ENCODE measurements at regions not wholly inside any gene's neighbourhood (a gene's known extent, or its start where the extent isn't known, plus 50 kb on each side); places are given as distances from the start of the nearest gene placed in this dataset.

DNA sequence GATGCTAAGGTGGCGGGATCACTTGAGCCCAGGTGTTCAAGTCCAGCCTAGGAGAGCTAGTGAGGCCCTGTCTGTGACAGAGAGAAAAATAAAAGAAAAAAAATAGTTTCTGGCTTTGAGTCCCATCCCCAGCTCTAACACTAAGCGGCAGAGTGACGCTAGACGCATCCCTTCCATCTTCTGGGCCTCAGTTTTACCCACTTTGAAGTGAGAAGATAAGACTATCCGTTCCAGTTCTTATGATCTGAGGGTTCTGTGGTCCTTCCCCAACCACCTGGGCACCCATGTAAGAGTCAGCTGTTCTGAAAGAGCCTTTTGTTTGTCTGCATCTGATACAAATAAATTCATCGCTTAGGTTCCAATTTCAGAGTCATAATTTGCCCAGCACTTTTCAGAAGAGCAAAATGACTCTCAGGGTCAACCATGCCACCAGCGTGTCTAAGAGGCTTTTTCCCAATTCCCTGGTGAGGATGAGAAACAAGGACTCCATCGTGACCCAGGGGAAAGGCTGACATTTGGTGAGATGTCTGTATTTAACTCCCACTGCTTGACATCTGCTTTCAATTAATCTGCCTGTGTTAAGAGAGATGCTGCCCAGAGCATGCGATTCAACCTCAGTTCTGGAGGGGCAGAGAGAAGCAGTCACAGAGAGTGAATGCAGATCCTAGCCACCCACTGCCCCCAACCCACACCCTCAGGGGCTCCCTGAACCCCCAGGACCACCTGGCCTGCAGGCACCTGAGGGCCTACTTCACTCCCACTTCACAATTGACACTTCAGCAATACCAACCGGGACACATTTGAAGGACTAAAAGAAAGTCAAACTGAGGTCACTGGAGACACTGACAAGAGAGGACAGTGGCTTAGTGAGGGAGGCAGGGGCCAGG, 131.6 kb upstream of the TOP1 start:
- no peak overlapping the region for H3K9ac ChIP-seq (ENCODE audit: insufficient read depth, low read depth, low read length)
- ChIA-PET POLR2A (no interaction called here), CTCF (ENCODE audit: low intra/inter-chr PET ratio, low total read pairs) (no interaction called here)
- BruUV-seq (replicated peaks): no TSS peak
- no peak for DNase-seq (ENCODE audit: low spot score)
- no peak overlapping the region for H3K4me2 ChIP-seq (ENCODE audit: low read depth, low read length)
- no peaks in the 10 kb centered on the region for H3K9me3 ChIP-seq (ENCODE audit: low read length)
- peaks cover 8% of the 10 kb centered on the region for H3K4me1 ChIP-seq (ENCODE audit: insufficient read depth, low read length)
- peaks cover 3 to 10% of the 10 kb centered on the region in 2 experiments; a peak in 3 of 5 replicates for H3K27me3 ChIP-seq (ENCODE audit: control insufficient read depth in 1 of 2, insufficient read depth in 2 of 2, low read length in 2 of 2)
- intact Hi-C loops (cut with micrococcal nuclease; ENCODE audit: unreplicated experiment) (no loop called here), in situ Hi-C loops (cut with HindIII; ENCODE audit: extremely low pct_ligation_motif_present, low pct_unique_long_range_greater_than_20kb) (no loop called here)
- 24% methylated on average over 10 of the region's 10 CpGs for WGBS (ENCODE audit: low lambda C conversion rate)
- FAIRE-seq: no peak
- H3K27ac ChIP-seq (ENCODE audit: extremely low read length, insufficient read depth, low read length): no peak overlapping the region
- ATAC-seq: no peak
- H4K20me1 ChIP-seq (ENCODE audit: insufficient read depth, low read length): no peaks in the 10 kb centered on the region
- H3K36me3 ChIP-seq (replicated peaks in 1 of 2; ENCODE audit: control insufficient read depth in 1 of 2, insufficient read depth in 2 of 2, low read length in 2 of 2): no peaks in the 10 kb centered on the region
- no peak for TF ChIP-seq ZC3H4 (CRISPR knock-in tag; IDR thresholded peaks at IDR 0.05; ENCODE audit: borderline replicate concordance)
- TF ChIP-seq ZNF335 (CRISPR knock-in tag; IDR thresholded peaks at IDR 0.05): no peak
- TF ChIP-seq ZFP36 (IDR thresholded peaks at IDR 0.05; ENCODE audit: borderline replicate concordance, low read depth, low read length, partially characterized antibody): no peak
- TF ChIP-seq ZMYM3 (CRISPR knock-in tag; IDR thresholded peaks at IDR 0.05): no peak
- TF ChIP-seq AKAP8 (CRISPR knock-in tag; IDR thresholded peaks at IDR 0.05): no peak
- TF ChIP-seq SIX4 (CRISPR knock-in tag; IDR thresholded peaks at IDR 0.05): no peak
- TF ChIP-seq SMC3 (IDR thresholded peaks at IDR 0.05; ENCODE audit: low read length): no peak
- TF ChIP-seq ZNF18 (CRISPR knock-in tag; IDR thresholded peaks at IDR 0.05; ENCODE audit: insufficient replicate concordance): no peak
- no peak for TF ChIP-seq FOXP1 (IDR thresholded peaks at IDR 0.05)
- no peak for TF ChIP-seq FOXP1 (CRISPR knock-in tag; IDR thresholded peaks at IDR 0.05)
- TF ChIP-seq HDAC1 (CRISPR knock-in tag; IDR thresholded peaks at IDR 0.05): no peak
- no peak for TF ChIP-seq GMEB1 (CRISPR knock-in tag; IDR thresholded peaks at IDR 0.05; ENCODE audit: borderline replicate concordance)
- no peak for TF ChIP-seq RFX5 (IDR thresholded peaks at IDR 0.05; ENCODE audit: low read depth, low read length)
- no peak for TF ChIP-seq MAFK (conservative IDR thresholded peaks at IDR 0.05 in 1 of 2, IDR thresholded peaks at IDR 0.05 in 1 of 2; ENCODE audit: low read length in 2 of 2)
- no peak for TF ChIP-seq IRX3 (CRISPR knock-in tag; IDR thresholded peaks at IDR 0.05; ENCODE audit: borderline replicate concordance, low read depth)
- TF ChIP-seq ZNF354B (CRISPR knock-in tag; IDR thresholded peaks at IDR 0.05): no peak
- no peak for TF ChIP-seq HNRNPLL (IDR thresholded peaks at IDR 0.05; ENCODE audit: low read depth, low read length, poor library complexity, severe bottlenecking)
- no peak overlapping the region for H2AFZ ChIP-seq (ENCODE audit: low read length)
- no peaks in the 10 kb centered on the region for H3K79me2 ChIP-seq (ENCODE audit: insufficient read depth, low read length)
- no peak overlapping the region for H3K4me3 ChIP-seq (replicated peaks in 1 of 3; ENCODE audit: insufficient read depth in 1 of 3, low read depth in 2 of 3, low read length in 3 of 3)
